Upper lobe of right lung (tissue), 1 donor: ENCODE measurements at regions not wholly inside any gene's neighbourhood (a gene's known extent, or its start where the extent isn't known, plus 50 kb on each side); places are given as distances from the start of the nearest gene placed in this dataset.

Experiments
- ATAC-seq: fragments of 200-7000 bp; cut with Tn5 transposase; one replicate; pipeline ENCODE4 v1.9.1; 2020; ENCODE audit warnings: mild to moderate bottlenecking, moderate library complexity
- DNase-seq: peaks from one replicate; pipeline ENCODE4 v3.0.0-alpha.2; 2020
- H3K27ac ChIP-seq: fragments of 200-600 bp; one replicate; pipeline ENCODE4 v1.8.0; 2022
- H3K27me3 ChIP-seq: fragments of 200-600 bp; one replicate; pipeline ENCODE4 v1.8.0; 2022; ENCODE audit warnings: mild to moderate bottlenecking
- H3K36me3 ChIP-seq: fragments of 200-600 bp; one replicate; pipeline ENCODE4 v1.8.0; 2022
- H3K4me1 ChIP-seq: fragments of 200-600 bp; one replicate; pipeline ENCODE4 v1.8.0; 2022
- H3K4me3 ChIP-seq: fragments of 200-600 bp; one replicate; pipeline ENCODE4 v1.8.0; 2022; ENCODE audit warnings: mild to moderate bottlenecking
- H3K9me3 ChIP-seq: fragments of 200-600 bp; one replicate; pipeline ENCODE4 v1.8.0; 2022
- intact Hi-C: fragments of 100-400 bp; cut with DNase I; formaldehyde crosslinking; loops from one replicate; pipeline ENCODE4 v1.11.0; 2022
- TF ChIP-seq, protein P1 (sequence below): fragments of 200-600 bp; IDR thresholded peaks from one replicate; pipeline ENCODE4 v1.8.0; 2022; ENCODE audit warnings: antibody characterized with exemption
- donor health status: DM: no; HTN: yes; CAD: no; lungs with severe emphysema.

DNA sequence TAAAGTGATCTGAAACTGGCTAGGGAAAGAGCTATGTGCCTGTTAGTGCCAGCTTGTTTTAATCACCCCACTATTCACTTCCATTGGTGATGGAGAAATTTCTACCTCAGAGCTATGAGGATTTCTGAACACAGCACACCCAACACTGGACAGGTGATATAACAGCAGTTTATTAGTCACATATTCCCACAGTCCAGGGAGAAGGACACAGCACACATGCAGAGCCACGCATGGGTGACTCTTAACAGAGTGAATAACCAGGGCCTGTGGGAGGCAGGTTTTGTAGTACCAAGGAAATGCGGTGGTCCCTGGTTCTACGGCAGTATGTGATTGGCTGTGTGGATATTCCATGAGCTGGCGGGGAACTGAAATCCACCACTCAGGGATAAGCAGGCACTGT lies 455.1 kb downstream of the BTG1 start:
- Histone ChIP-seq H3K4me1 (no peaks in the 10 kb centered on the region), H3K9me3 (no peaks in the 10 kb centered on the region), H3K27ac (no peak overlapping the region), H3K4me3 (no peak overlapping the region), H3K36me3 (no peaks in the 10 kb centered on the region), H3K27me3 (no peaks in the 10 kb centered on the region)
- ATAC-seq = no peak
- DNase-seq = no peak
- TF ChIP-seq, protein P1, sequence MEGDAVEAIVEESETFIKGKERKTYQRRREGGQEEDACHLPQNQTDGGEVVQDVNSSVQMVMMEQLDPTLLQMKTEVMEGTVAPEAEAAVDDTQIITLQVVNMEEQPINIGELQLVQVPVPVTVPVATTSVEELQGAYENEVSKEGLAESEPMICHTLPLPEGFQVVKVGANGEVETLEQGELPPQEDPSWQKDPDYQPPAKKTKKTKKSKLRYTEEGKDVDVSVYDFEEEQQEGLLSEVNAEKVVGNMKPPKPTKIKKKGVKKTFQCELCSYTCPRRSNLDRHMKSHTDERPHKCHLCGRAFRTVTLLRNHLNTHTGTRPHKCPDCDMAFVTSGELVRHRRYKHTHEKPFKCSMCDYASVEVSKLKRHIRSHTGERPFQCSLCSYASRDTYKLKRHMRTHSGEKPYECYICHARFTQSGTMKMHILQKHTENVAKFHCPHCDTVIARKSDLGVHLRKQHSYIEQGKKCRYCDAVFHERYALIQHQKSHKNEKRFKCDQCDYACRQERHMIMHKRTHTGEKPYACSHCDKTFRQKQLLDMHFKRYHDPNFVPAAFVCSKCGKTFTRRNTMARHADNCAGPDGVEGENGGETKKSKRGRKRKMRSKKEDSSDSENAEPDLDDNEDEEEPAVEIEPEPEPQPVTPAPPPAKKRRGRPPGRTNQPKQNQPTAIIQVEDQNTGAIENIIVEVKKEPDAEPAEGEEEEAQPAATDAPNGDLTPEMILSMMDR = no peak
- intact Hi-C loops = no loop called here

DNA sequence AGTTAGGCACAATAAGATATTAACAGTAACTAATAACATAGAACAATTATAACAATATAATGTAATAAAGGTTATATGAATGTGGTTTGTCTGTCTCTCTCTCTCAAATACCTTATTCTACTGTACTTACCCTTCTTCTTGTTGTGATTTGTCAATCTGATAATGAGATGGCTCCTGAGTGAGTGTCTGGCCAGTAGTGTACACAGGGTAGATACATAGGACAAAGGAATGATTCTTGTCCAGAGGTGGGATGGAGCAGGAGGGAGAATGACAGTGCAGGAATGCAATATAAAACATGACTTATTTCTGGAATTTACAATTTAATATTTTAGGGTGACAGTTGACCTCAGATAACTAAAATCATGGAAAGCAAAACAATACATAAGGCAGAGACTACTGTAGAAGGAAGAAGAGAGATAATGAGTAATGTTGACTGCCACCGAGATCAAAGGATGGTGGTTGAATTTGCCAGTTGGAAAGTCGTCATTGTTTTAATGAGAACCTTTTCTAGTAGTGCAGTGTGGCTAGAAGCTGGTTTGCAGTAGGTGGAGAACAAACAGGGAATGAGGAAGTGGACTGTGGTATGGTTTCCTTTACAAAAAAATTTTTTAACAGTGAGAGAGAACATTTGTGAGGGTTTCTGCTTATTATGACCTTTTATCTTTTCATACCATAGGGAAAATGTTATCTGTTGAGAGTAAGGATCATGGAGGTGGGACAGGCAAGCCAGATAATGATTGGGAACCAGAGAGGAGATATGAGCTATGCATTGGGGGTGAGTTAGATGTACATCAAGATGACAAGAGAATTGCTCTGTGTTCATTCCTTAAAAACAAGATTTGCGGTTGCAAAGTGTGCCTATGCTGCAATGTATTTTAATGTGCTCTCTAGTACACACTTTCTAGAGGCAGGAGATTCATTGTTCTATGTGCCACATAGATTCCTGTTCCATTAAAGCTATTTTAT lies 458.3 kb downstream of the BTG1 start:
- H3K36me3 ChIP-seq = no peaks in the 10 kb centered on the region
- H3K9me3 ChIP-seq = no peaks in the 10 kb centered on the region
- TF ChIP-seq, protein P1 = no peak
- DNase-seq (no peak), ATAC-seq (no peak)
- H3K4me3 ChIP-seq = no peak overlapping the region
- H3K27me3 ChIP-seq = no peaks in the 10 kb centered on the region
- H3K4me1 ChIP-seq = no peaks in the 10 kb centered on the region
- no peak overlapping the region for H3K27ac ChIP-seq
- intact Hi-C loops = no loop called here

- no peak for DNase-seq
- no peaks in the 10 kb centered on the region for H3K27me3 ChIP-seq
- no peak for ATAC-seq
- H3K4me1 ChIP-seq = no peaks in the 10 kb centered on the region
- H3K4me3 ChIP-seq = no peak overlapping the region
- intact Hi-C loops = no loop called here
- H3K27ac ChIP-seq = no peak overlapping the region
- TF ChIP-seq, protein P1 = no peak
- H3K9me3 ChIP-seq = no peaks in the 10 kb centered on the region
- no peaks in the 10 kb centered on the region for H3K36me3 ChIP-seq
Observed at GRCh38 chr12:91685917-91686316, 459.7 kb downstream of the BTG1 start.

DNA sequence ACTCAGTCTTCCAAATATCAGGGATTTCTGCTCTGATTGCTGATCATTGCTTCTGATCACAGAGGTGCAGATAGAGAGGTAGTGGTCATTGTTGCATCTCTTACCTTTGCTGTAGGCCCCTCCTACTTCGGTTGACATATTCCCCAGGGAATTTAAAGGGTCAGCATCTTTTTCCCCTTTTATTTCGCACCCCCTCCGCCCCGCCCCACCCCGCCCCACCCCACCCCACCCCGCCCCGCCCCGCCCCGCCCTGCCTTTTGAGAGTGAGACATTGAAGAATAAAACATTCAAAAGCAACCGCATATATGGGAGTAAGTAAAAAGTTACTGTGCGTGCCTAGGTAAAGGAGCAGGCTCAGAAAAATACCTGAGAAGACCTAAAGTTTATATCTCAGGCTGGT lies 463.9 kb downstream of the BTG1 start:
- DNase-seq (no peak), ATAC-seq (no peak)
- Histone ChIP-seq H3K9me3 (no peaks in the 10 kb centered on the region), H3K36me3 (no peaks in the 10 kb centered on the region), H3K4me3 (no peak overlapping the region), H3K27me3 (no peaks in the 10 kb centered on the region), H3K4me1 (no peaks in the 10 kb centered on the region), H3K27ac (no peak overlapping the region)
- TF ChIP-seq, protein P1 = no peak
- intact Hi-C loops = no loop called here

- TF ChIP-seq, protein P1 = no peak
- DNase-seq (no peak), ATAC-seq (no peak)
- H3K27me3 ChIP-seq = no peaks in the 10 kb centered on the region
- H3K27ac ChIP-seq = no peak overlapping the region
- intact Hi-C loops = no loop called here
- no peaks in the 10 kb centered on the region for H3K4me1 ChIP-seq
- no peaks in the 10 kb centered on the region for H3K9me3 ChIP-seq
- H3K36me3 ChIP-seq = no peaks in the 10 kb centered on the region
- H3K4me3 ChIP-seq = no peak overlapping the region
Observed at GRCh38 chr12:91680864-91681263, 464.8 kb downstream of the BTG1 start.
